ENCODE measurements at regions not wholly inside any gene's neighbourhood (a gene's known extent, or its start where the extent isn't known, plus 50 kb on each side); places are given as distances from the start of the nearest gene placed in this dataset.

DNA sequence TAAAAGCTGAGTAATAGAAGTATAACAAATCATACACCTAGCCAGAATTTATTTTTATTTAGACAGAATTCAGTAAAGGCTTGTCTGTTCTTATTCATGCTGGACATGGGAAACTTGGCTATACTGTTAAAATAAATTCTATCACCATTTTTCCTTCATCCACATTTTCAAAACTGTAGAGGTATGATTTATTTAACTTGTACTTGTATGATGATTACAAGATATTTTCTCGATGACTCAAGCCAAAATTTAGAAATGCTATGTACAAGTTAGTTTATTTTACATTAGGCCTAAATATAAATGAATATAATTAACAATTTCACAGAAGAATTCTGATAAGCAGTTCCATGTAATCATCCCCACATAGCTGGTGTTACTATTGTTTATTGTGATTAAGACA is 194.8 kb upstream of the DOK6 start:
- in situ Hi-C loops (cut with HindIII; ENCODE audit: low pct_unique_long_range_greater_than_20kb, low sequenced_read_pairs): no loop called here
- no peak for DNase-seq (ENCODE audit: low read depth, low spot score)

DNA sequence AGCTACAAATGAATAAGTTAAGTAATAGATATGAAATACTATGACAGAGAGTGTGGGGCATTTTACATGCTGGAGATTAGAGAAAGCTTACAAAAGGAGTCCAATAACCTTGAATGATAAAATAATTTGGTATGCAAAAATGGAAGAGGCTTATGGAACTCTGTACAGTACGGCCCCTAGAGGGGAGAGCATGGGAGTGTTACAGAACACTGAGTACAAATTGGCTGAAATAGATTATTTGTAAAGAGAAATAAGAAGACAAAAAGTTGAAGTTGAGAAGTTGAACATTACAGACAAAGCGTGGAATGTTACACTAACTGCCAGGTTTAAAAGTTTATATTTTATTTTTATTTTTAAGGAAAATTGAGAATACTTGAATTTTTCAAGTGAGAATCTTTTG is 192.1 kb upstream of the DOK6 start:
- in situ Hi-C loops (cut with HindIII; ENCODE audit: low pct_unique_long_range_greater_than_20kb, low sequenced_read_pairs): no loop called here

DNA sequence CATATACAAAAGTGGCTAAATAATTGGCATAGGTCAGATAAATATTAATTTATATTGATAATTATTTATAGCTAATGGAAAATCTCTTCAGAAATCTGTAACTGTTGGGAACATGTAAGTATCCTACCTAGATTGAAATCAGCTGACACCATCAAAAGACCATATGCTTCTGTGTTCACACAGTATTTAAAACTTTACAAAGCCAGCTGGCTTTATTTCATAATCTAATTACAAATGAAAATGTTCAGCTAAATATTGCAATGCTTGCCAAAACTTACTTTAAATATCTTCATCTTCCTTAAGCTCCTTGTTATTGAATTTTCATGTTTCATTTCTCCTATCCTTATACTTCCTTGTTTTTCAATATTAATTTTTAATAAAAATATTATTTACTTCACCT is 190.9 kb upstream of the DOK6 start:
- in situ Hi-C loops (cut with HindIII; ENCODE audit: low pct_unique_long_range_greater_than_20kb, low sequenced_read_pairs): no loop called here
- DNase-seq (ENCODE audit: low read depth, low spot score): no peak

More for the DNA sequence above, 192.1 kb upstream of the DOK6 start:
- no peak for DNase-seq (ENCODE audit: low read depth, low spot score)

DNA sequence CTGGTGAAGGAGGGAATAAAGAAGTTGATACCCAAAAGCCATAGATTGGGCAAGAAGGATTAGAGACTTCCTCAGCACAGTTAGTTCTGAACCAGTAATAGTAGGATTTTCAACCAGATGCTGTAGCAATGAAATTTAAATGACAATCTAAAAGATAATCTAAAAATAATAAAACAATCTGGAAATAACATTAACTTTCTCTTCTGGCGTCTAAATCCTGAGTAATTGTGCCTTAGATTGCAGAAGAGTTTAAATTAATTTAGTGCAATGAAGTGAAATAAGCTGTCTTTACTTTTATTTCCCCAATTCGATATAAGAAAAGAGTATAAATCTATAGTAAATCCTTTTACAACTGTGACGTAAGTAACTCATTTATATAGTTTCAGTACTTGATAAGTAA is 186.8 kb upstream of the DOK6 start:
- in situ Hi-C loops (cut with HindIII; ENCODE audit: low pct_unique_long_range_greater_than_20kb, low sequenced_read_pairs): no loop called here
- no peak for DNase-seq (ENCODE audit: low read depth, low spot score)

DNA sequence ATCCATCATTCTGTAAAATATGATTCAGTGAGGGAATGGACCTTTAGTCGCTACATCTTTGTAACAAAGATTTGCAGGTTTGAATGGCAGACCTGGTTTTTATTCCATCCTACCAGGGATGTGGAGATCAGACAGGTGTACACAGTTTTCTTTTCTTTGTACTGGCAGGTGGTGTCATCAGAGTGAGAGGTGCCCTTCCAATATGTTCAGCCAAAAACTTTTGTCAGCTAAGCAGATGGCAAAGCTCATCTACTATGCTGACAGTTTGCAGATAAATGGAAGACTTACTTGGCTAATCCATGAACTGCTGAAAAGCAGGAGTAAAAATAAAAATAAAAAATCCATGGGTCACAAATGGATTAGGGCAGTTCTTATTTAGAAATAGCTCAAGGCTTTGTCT is 185.5 kb upstream of the DOK6 start:
- DNase-seq (ENCODE audit: low read depth, low spot score): no peak
- in situ Hi-C loops (cut with HindIII; ENCODE audit: low pct_unique_long_range_greater_than_20kb, low sequenced_read_pairs): no loop called here

DNA sequence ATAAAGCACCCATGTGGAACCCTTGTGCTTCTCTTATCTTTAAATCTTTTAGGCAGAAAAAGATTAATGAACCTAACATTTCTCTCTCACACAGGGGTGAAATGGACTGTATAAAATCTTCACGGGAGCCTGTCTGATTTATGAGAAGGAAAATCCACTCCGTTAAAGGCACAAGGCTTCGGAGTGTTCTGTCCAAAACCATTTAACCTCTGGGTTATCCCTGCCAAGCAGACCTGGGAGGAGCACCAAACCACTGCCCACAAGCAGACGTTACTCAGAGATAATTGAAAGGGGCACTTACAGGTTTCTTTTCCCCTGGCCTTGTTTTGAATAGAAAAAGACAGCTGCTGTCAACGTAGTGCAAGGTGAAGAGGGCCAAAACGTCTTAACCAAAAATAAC is 184.4 kb upstream of the DOK6 start:
- in situ Hi-C loops (cut with HindIII; ENCODE audit: low pct_unique_long_range_greater_than_20kb, low sequenced_read_pairs): no loop called here
- DNase-seq (ENCODE audit: low read depth, low spot score): no peak

DNA sequence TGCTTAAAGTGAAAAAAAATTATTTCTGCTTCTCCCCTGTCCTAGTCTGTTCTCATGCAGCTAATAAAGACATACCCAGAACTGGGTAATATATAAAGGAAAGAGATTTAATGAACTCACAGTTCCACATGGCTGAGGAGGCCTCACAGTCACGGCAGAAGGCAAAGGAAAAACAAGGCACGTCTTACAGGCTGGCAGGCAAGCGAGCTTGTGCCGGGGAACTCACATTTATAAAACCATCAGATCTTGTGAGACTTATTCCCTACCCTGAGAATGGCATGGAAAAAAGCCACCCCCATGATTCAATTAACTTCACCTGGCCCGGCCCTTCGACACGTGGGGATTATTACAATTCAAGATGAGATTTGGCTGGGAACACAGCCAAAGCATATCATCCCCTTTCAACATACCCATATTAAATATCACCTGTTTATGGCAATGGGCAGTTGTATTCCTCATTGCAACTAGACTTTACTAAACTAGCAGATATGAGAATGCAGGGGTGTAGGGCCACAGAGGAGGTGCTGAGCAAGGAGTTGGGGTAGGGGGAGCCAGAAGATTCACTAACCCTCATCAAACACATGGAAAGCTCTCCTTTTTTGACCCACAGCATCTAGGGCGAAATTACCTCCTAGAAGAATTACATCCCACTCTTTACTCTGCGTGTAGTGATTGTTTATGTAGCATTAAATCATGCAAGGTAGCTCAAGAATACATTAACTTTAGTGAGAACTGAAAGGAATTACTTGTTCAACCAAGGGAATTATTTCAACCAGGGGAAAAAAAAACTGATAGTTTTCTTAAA is 183.3 kb upstream of the DOK6 start:
- in situ Hi-C loops (cut with HindIII; ENCODE audit: low pct_unique_long_range_greater_than_20kb, low sequenced_read_pairs): no loop called here
- DNase-seq (ENCODE audit: low read depth, low spot score): no peak

DNA sequence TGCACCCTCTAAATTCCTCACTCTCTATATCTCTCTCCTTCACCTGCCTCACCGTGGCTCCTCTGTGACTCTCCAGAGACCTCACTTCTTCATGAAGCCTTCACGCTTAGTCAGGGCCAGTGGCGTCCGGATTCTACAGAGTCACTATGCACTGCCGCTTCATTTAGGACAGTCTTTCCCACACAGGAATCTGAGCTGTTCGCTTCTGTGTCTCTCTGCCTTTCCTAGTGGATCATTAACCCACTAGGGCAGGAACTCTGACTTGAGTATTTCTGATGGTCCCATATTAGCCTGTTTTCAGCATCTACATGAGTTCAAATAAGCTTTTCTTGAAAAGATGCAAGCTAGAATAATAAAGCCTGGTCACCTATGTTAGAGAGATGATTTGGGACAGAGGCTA is 180.2 kb upstream of the DOK6 start:
- in situ Hi-C loops (cut with HindIII; ENCODE audit: low pct_unique_long_range_greater_than_20kb, low sequenced_read_pairs): no loop called here
- DNase-seq (ENCODE audit: low read depth, low spot score): no peak

DNA sequence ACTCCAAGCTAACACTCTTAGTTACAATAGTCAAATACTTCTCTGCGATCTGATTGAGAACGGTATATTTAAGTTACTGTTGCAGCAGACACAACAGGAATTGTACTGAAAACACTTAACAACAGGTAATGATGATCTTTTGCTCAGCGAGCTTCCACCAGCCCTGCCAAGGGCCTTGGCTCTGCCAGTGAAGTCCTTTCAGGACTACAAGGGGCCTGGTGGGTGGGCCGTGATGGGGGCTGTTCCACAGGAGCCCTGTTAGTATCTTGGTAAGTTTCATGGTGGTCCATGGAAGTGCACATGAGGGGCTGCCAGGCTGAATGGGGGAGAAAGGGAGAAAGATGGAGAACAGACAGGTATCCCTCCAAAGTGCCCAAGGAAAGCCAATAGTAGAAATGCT is 178.6 kb upstream of the DOK6 start:
- in situ Hi-C loops (cut with HindIII; ENCODE audit: low pct_unique_long_range_greater_than_20kb, low sequenced_read_pairs): no loop called here
- no peak for DNase-seq (ENCODE audit: low read depth, low spot score)

DNA sequence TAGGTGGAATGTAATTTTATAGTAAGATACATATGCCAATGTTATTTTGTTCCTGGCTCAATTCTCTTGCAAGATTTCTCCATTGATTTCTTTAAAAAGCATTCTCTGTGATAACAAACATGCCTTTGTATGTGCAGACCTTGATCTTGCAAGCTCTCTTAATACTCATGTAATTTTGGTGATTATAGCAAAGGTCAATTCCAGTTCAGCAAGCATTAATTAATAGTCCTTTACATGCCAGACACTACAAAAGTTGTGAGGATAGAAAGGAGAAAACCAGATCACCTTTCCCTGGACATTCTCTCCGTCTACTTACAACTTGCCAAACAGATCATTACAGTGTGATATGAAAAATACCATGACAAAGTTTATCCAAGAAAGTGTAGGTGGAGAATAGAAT is 173.7 kb upstream of the DOK6 start:
- in situ Hi-C loops (cut with HindIII; ENCODE audit: low pct_unique_long_range_greater_than_20kb, low sequenced_read_pairs): no loop called here

DNA sequence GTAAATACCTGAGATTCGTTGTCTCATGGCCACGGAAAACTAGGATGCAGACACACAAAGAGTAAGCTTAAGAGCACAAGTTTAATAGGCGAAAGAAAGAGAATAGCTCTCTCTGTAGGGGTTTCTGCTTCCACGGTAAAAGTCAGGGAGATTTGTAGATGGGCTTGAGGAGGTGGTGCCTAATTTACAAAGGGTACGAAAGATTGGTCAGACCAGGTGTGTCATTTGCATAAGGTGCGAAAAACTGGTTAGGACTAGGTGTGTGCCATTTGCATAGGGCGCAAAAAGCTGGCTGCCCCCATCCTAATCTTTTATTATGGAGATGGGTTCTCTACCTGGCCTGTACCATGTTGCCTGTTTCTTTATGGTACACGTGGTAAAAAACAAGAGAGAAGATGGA is 170.5 kb upstream of the DOK6 start:
- DNase-seq (ENCODE audit: low read depth, low spot score): no peak
- in situ Hi-C loops (cut with HindIII; ENCODE audit: low pct_unique_long_range_greater_than_20kb, low sequenced_read_pairs): no loop called here

More for the DNA sequence above, 173.7 kb upstream of the DOK6 start:
- DNase-seq (ENCODE audit: low read depth, low spot score): no peak

DNA sequence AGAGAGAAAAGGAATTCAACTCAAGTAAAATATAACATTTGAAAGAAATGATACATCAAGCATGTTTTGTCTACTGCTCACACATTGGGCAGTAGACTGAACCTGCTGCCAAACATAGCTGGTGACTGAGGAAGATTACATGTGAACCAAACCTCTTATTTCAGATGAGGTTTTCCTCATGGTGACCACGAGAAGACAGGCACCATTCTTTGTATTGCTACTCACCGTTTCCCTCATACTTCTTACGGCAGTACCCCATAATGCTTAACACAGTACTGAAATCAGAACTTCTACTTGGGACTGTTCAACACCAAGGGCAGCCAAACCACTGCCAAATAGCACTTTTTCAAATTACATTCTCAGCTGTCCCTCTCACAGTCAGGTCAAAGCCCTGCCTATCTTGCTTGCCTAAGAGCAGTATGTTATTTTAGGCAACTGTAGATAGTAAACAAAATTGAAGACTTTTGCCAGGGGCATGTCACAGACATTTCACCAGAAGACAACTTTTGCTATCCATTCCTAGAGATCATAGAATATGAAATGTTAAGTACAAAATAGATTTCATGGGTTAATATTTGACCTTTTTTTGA is 167.1 kb upstream of the DOK6 start:
- in situ Hi-C loops (cut with HindIII; ENCODE audit: low pct_unique_long_range_greater_than_20kb, low sequenced_read_pairs): no loop called here
- no peak for DNase-seq (ENCODE audit: low read depth, low spot score)

DNA sequence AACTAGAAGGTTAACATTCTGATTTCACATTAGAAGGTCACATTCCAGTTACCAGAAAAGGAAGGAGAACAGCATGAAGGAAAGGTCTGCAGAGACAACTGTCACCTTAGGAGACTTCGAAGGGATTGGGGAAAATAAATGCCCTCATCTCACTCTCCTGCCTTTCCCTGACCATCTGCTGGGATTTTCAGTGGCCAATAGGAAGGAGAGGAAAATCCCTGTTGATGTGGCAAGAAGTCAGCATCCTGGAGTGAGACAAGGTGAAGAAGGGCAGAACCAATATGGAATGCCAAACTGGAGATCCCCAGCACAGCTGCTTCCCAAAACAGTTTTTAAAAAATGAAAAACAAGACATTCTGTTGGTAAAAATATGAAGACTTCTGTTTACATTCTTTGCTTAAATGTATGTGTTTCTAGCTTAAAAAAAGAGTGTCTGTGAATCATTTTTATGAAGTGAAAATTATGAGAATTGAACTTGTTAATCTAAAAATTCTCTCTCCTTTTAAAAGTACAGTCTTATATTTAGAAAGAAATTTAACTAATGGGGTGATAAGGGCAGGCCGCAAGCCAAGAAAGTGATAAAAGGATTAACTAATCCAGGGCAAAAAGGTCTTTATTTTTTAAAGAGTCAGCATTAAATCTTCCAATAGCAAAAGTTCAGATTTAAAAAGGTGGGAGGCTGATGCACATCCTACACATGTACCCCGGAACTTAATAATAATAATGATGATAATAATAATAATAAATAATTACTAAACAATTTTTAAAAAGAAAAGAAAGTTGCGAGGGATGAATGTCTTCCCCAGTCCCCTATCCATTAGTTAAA is 160.6 kb upstream of the DOK6 start:
- in situ Hi-C loops (cut with HindIII; ENCODE audit: low pct_unique_long_range_greater_than_20kb, low sequenced_read_pairs): no loop called here
- no peak for DNase-seq (ENCODE audit: low read depth, low spot score)

DNA sequence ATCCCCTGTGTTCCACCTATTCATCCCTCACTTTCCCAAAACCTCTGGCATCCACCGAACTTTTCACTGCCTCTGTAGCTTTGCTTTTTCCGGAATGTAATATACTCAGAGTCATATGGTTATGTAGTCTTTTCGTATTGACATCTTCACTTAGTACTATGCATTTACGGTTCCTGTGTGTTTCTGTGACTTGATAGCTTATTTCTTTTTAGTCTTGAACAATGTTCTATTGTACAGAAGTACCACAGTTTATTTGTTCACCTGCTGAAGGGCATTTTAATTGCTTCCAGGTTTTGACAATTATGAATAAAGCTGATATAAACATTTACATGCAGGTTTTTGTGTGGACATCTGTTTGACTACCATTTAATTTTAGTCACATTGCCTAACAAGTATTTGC is 154.7 kb upstream of the DOK6 start:
- DNase-seq (ENCODE audit: low read depth, low spot score): no peak
- in situ Hi-C loops (cut with HindIII; ENCODE audit: low pct_unique_long_range_greater_than_20kb, low sequenced_read_pairs): no loop called here

DNA sequence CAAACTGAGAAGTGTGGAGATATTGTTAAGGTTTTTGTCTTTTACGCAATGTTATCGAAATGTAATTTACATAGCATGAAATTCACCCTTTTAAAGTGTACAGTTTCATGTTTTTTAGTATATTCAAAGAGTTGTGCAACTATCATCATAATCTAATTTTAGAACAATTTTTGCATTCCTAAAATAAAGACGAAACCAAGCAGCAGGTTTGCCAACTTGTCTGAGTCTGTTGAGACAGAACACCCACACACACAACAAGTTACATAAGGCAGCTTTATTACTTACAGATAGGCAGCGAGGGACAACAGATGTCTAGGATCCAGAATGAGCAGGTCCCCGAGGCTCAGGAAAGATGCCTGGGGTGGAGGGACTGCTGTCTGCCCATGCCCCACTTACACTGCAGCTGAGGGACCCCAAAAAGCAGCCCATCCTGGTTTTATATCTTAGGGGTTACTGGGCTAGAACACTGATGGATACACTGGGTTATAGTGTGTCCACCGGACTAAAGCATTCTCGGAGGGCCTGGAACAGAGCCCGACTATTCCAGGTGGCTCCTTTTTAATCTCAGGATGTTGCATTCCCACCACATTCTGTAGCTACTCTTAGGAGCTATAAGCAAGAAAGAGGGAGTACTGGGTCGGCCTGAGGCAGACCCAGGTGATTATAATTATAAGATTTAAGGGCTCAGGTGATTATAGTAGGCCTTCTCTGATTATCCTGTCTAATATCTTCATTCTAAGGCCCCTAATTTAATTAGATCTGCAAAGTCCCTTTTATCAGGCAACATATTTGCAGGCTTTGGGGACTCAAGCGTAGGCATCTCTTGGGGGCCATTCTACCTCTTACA is 150.2 kb upstream of the DOK6 start:
- no peak for DNase-seq (ENCODE audit: low read depth, low spot score)
- in situ Hi-C loops (cut with HindIII; ENCODE audit: low pct_unique_long_range_greater_than_20kb, low sequenced_read_pairs): no loop called here

DNA sequence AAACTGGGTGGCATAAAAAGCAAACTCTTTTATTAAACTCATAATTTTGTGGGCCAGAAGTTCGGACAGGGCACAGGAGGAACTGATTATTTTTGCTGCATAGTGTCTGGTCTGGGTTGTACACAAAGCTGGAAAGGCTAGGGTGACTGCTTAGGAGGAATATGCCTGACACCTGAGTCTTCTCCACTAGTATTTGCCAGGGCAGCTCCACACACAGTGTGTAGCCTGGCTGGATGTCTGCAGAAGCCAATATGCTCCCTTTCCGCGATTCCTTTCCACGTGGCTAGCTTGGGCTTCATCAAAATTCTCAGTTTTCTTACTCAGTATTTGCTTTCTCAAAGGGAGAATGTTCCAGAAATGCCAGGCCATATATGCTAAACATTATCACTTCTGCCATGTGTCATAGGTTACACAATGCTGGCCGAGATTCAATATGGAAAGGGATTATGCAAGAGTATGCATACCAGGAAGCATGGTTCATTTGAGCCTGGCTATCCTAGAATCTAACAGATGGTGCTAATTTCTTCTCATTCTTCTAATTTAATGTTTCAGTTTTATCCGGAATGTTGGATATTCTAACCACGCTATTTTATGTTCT is 142.7 kb upstream of the DOK6 start:
- in situ Hi-C loops (cut with HindIII; ENCODE audit: low pct_unique_long_range_greater_than_20kb, low sequenced_read_pairs): no loop called here
- DNase-seq (ENCODE audit: low read depth, low spot score): no peak

DNA sequence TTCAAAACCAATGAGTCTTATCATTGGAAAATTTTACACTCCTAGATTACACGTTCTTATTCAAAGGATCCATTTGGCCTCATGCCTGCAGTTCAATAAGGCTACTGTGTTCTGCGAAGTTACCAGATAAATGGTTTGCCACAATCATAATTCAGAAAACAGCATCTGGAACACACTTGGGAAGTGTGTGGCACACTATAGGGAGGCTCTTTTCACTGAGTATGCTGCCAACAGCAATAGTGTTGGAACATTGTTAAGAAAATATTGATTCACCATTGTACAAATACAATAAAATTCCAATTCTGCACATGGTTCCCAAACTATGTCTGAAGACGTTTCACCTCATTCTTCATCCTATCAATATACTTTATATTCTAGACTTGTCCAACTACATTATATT is 141.4 kb upstream of the DOK6 start:
- in situ Hi-C loops (cut with HindIII; ENCODE audit: low pct_unique_long_range_greater_than_20kb, low sequenced_read_pairs): no loop called here
- DNase-seq (ENCODE audit: low read depth, low spot score): no peak

DNA sequence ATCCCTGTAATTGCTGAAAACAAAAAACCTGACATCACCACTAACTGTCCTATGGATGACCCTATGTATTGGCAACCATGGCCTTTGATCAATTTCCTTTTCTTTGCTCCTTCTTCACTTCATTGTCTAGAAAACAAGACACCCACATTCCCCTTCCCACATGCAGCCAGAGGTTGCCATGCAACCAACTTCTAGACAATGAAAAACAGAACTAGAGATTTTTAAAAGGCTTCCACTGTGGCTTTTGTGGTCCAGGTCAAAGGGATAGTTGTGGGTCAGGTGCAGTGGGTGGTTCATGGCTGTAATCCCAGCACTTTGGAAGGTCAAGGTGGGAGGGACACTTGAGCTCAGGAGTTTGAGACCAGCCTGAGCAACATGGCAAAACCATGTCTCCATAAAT is 139.3 kb upstream of the DOK6 start:
- in situ Hi-C loops (cut with HindIII; ENCODE audit: low pct_unique_long_range_greater_than_20kb, low sequenced_read_pairs): no loop called here
- DNase-seq (ENCODE audit: low read depth, low spot score): no peak
